Brain microvascular endothelial cell (primary cell): ENCODE measurements at regions not wholly inside any gene's neighbourhood (a gene's known extent, or its start where the extent isn't known, plus 50 kb on each side); places are given as distances from the start of the nearest gene placed in this dataset.

Experiments used
- DNase-seq: peaks from one replicate; pipeline ENCODE4 v3.0.0-alpha.2; 2020
- H3K27ac ChIP-seq: fragments of 250-450 bp; sonication (Bioruptor Pico); 2 replicates; pipeline ENCODE4 v1.5.1; 2020; ENCODE audit warnings: mild to moderate bottlenecking, moderate library complexity
- H3K27me3 ChIP-seq: fragments of 250-450 bp; sonication (Bioruptor Pico); replicated peaks from 2 replicates; pipeline ENCODE4 v1.5.1; 2020; ENCODE audit warnings: mild to moderate bottlenecking
- H3K36me3 ChIP-seq: fragments of 250-450 bp; sonication (Bioruptor Pico); replicated peaks from 2 replicates; pipeline ENCODE4 v1.5.1; 2020; ENCODE audit warnings: mild to moderate bottlenecking
- H3K4me3 ChIP-seq: 2 replicates; pipeline ENCODE4 v1.5.1; 2011; ENCODE audit warnings: low read depth, mild to moderate bottlenecking, control low read depth, low read length, moderate library complexity
- in situ Hi-C: cut with HindIII; loops from 2 replicates; pipeline ENCODE4 v1.10.0; 2017; ENCODE audit warnings: low sequenced_read_pairs, low pct_ligation_motif_present
- TF ChIP-seq, protein P1 (sequence below): IDR thresholded peaks from 2 replicates; pipeline ENCODE4 v1.5.1; 2011; ENCODE audit warnings: low read depth, mild to moderate bottlenecking, moderate library complexity, low read length, control low read depth, inconsistent platforms; ENCODE audit errors: missing control alignments

DNA sequence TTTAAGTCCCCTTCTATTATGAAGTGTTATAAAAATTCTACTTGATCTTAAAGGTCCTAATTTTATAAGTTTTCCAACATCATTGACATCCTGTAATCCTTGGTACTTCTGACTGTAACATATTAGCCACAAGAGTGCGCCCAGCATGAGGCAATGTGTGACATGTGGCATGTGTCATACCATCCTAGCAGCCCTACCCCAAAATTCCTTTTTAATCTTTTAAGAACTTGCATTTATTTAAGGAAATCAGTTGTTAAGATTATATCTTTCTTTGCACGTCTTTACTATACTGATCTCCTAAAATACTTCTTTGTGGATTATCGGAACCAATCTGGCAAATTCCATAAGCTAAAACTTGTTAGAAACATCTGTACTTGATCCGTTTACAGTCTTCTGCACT, 167.1 kb upstream of the SLC24A3 start:
- Histone ChIP-seq H3K36me3 (no peaks in the 10 kb centered on the region), H3K27ac (no peak overlapping the region), H3K4me3 (no peak overlapping the region), H3K27me3 (no peaks in the 10 kb centered on the region)
- in situ Hi-C loops = no loop called here
- TF ChIP-seq, protein P1, sequence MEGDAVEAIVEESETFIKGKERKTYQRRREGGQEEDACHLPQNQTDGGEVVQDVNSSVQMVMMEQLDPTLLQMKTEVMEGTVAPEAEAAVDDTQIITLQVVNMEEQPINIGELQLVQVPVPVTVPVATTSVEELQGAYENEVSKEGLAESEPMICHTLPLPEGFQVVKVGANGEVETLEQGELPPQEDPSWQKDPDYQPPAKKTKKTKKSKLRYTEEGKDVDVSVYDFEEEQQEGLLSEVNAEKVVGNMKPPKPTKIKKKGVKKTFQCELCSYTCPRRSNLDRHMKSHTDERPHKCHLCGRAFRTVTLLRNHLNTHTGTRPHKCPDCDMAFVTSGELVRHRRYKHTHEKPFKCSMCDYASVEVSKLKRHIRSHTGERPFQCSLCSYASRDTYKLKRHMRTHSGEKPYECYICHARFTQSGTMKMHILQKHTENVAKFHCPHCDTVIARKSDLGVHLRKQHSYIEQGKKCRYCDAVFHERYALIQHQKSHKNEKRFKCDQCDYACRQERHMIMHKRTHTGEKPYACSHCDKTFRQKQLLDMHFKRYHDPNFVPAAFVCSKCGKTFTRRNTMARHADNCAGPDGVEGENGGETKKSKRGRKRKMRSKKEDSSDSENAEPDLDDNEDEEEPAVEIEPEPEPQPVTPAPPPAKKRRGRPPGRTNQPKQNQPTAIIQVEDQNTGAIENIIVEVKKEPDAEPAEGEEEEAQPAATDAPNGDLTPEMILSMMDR = no peak
- DNase-seq = no peak

DNA sequence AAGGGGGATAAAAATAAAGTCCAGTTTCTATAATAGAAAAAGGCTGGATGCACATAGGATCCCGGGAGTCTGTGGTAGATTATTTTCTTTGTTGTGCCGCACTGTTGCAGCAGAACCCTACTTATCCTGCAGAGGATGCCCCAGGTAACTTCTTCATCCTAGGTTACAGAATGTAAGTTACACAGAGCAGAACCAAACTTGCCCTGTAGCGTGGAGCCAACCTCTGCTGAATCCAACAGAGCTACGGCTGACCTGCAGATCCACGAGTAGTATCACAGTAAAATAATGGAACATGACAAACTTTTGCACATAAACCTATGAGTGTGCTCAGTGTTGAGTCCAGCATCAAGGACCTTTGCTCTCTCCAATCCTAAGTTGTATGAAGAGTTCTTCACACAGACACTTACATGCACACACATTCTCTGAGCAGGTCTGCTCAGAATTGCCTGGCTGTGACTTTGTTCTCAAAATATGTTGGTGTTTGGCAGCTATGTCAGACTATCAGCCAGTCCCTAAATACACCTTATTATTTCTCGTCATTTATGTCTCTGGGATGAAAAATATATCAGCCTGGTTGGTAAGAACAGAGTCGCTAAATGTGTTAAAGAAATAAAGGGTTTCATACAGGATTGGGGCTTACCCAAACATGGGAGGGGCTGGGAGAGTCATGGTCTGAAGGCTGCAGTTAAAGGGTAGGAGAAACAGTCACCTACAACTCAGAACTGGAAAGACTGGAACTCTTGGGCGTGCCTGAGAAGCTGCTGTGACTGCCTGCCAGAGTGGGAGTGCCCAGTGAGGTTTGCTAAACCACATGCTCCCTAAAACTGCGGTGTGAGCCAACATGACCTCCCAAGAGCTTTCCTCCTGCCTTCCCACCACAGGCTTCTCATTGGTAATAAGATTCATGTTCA, 165.1 kb upstream of the SLC24A3 start:
- in situ Hi-C loops = no loop called here
- TF ChIP-seq, protein P1 = no peak
- H3K4me3 ChIP-seq = no peak overlapping the region
- no peak overlapping the region for H3K27ac ChIP-seq
- H3K36me3 ChIP-seq = no peaks in the 10 kb centered on the region
- no peak for DNase-seq
- no peaks in the 10 kb centered on the region for H3K27me3 ChIP-seq

DNA sequence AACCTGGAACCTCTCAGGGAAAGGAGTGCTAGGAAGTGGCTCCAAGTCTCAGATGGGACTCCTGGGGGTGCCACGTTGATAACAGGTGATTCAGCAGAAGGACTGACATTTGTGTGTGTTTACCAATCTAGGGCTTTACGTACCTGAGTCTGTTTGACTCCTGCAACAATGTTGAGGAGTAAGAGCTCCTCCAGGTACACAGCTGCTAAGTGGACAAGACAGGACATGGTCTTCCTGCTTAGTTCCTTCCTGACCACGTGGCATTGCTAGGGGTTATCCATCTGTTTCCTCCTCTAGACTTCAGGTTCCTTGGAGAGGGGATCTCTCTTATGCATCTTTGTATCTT, 164.5 kb upstream of the SLC24A3 start:
- DNase-seq = no peak
- Histone ChIP-seq H3K27ac (no peak overlapping the region), H3K4me3 (no peak overlapping the region), H3K27me3 (no peaks in the 10 kb centered on the region), H3K36me3 (no peaks in the 10 kb centered on the region)
- TF ChIP-seq, protein P1 = no peak
- in situ Hi-C loops = no loop called here

DNA sequence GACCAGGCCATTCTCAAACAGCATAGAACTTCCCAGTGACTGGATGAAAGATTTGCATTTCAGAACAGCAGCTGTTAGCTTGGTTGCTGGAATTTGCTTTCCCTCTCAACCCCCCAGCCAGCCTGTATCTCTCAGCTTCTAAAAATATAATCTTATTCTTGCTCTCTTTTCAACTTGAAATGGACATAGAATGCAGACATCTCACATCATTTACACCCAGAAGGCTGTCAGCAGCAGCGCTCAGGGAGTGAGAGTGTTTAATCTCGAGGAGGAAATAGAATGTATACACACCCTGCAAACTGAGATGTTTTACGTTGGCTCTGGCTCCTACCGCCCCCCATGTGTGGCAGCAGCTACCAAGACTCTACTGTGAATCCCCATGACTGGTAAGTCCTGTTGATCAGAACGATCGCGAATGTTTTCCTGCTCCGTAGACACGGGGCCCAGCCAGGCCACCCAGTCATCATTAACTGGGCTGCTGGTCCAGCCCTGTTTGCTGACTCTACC, 163.4 kb upstream of the SLC24A3 start:
- no peak overlapping the region for H3K27ac ChIP-seq
- TF ChIP-seq, protein P1 = no peak
- no peaks in the 10 kb centered on the region for H3K36me3 ChIP-seq
- no peak overlapping the region for H3K4me3 ChIP-seq
- no peaks in the 10 kb centered on the region for H3K27me3 ChIP-seq
- DNase-seq = no peak
- in situ Hi-C loops = no loop called here

GRCh38 chr20:19049514-19049913, 162.9 kb upstream of the SLC24A3 start:
- no peak for DNase-seq

More at GRCh38 chr20:19049514-19049913, 162.9 kb upstream of the SLC24A3 start:
- Histone ChIP-seq H3K27ac (no peak overlapping the region), H3K27me3 (no peaks in the 10 kb centered on the region), H3K36me3 (no peaks in the 10 kb centered on the region), H3K4me3 (no peak overlapping the region)
- in situ Hi-C loops = no loop called here
- TF ChIP-seq, protein P1 = no peak
